Vagina (tissue), 2 donors: ENCODE measurements at regions not wholly inside any gene's neighbourhood (a gene's known extent, or its start where the extent isn't known, plus 50 kb on each side); places are given as distances from the start of the nearest gene placed in this dataset.

Experiments used
- CTCF ChIP-seq, 3 experiments: fragments of 450-650 bp in 2 of 3; fragments of 200-600 bp in 1 of 3; sonication (generic) in 1 of 3; IDR thresholded peaks; one replicate each; pipeline ENCODE4 v1.5.1; 2017 to 2019; ENCODE audit warnings: antibody characterized with exemption in 3 of 3, mild to moderate bottlenecking in 2 of 3, moderate library complexity in 2 of 3
- POLR2A ChIP-seq, 2 donors: fragments of 450-650 bp; IDR thresholded peaks; one replicate each; pipeline ENCODE4 v1.6.1; 2017; ENCODE audit warnings: antibody characterized with exemption in 2 of 2, mild to moderate bottlenecking in 2 of 2, moderate library complexity in 2 of 2
- POLR2AphosphoS5 ChIP-seq, 2 donors: sonication (generic); formaldehyde crosslinking; IDR thresholded peaks; one replicate each; pipeline ENCODE4 v1.9.0; 2017; ENCODE audit warnings: antibody characterized with exemption in 2 of 2, mild to moderate bottlenecking in 2 of 2, low read depth in 1 of 2; ENCODE audit not compliant: insufficient read depth in 1 of 2

DNA sequence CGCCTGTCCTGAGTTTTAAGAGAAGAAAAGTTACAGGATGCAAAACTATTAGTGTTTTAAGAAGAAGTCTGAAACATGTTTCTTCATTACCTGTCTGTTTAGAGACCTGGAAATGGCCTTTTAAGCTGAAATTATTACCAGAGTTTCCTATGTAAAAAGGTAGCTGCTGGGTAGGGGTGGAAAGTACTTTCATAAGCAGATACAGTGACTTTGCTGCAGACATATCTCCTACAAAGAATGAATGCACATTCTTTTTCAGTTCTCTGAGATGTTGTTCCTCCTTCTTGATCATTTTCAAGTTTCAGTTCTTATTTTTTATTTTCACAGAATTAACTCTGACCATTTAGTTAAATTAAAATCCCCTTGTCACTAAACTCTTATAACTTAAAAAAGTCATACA, 1329.6 kb downstream of the KCNT2 start:
- TF ChIP-seq CTCF (IDR thresholded peaks at IDR 0.05): no peak
- TF ChIP-seq POLR2AphosphoS5 (IDR thresholded peaks at IDR 0.05; ENCODE audit: insufficient read depth in 1 of 2, low read depth in 1 of 2): no peak
- TF ChIP-seq POLR2A (IDR thresholded peaks at IDR 0.05): no peak
